ENCODE measurements at regions not wholly inside any gene's neighbourhood (a gene's known extent, or its start where the extent isn't known, plus 50 kb on each side); places are given as distances from the start of the nearest gene placed in this dataset.

GRCh38 chr4:119721878-119722277 lies 93.3 kb upstream of the PDE5A start:
- no peak overlapping the region for H3K27ac ChIP-seq (ENCODE audit: control insufficient read depth, insufficient read depth)
- no peaks in the 10 kb centered on the region for H4K20me1 ChIP-seq (ENCODE audit: control insufficient read depth, insufficient read depth)
- H3K4me1 ChIP-seq (ENCODE audit: control insufficient read depth, insufficient read depth, low read length), result no peaks in the 10 kb centered on the region
- FAIRE-seq (no peak), ATAC-seq (no peak), DNase-seq (ENCODE audit: low read depth, low spot score) (no peak)
- CTCF ChIA-PET, result no interaction called here
- no peak overlapping the region for H3K4me2 ChIP-seq (ENCODE audit: control insufficient read depth, insufficient read depth)
- RAD21 ChIA-PET (ENCODE audit: unreplicated experiment), result no interaction called here
- no peak overlapping the region for H3K9ac ChIP-seq (ENCODE audit: control insufficient read depth, insufficient read depth, low read length)
- POLR2A ChIA-PET, result interaction anchor here (0.6 kb wide), 1 partner anchor 233 kb away, joined by 5 read pairs; no protein-coding TSS in a partner anchor
- no peaks in the 10 kb centered on the region for H3K9me3 ChIP-seq (replicated peaks; ENCODE audit: control insufficient read depth, insufficient read depth, low read length)
- intact Hi-C loops (cut with micrococcal nuclease; ENCODE audit: unreplicated experiment), result no loop called here
- no peaks in the 10 kb centered on the region for H3K27me3 ChIP-seq (replicated peaks in 1 of 2; ENCODE audit: control insufficient read depth in 2 of 2, insufficient read depth in 2 of 2, low read length in 1 of 2)
- WGBS (ENCODE audit: insufficient coverage, insufficient replicate concordance, low lambda C conversion rate, missing lambda C conversion rate), result 100% methylated on average over 1 of the region's 1 CpG
- in situ Hi-C loops (cut with MboI), result no loop called here
- no TSS peak for BruUV-seq (replicated peaks)
- SMC1A ChIA-PET (ENCODE audit: uncharacterized antibody, unreplicated experiment), result no interaction called here
- no peaks in the 10 kb centered on the region for H3K36me3 ChIP-seq (ENCODE audit: control insufficient read depth in 2 of 2, insufficient read depth in 2 of 2, low read length in 1 of 2)
- TF ChIP-seq JUND (IDR thresholded peaks at IDR 0.05; ENCODE audit: low read depth, low read length), result no peak
- TF ChIP-seq GATAD2B (conservative IDR thresholded peaks at IDR 0.05; ENCODE audit: low read depth), result no peak
- no peak for TF ChIP-seq USF1 (IDR thresholded peaks at IDR 0.05; ENCODE audit: borderline replicate concordance, extremely low read length, insufficient read depth, low read depth, low read length)
- TF ChIP-seq SIN3A (IDR thresholded peaks at IDR 0.05; ENCODE audit: low read depth, low read length), result no peak
- TF ChIP-seq KLF5 (IDR thresholded peaks at IDR 0.05; ENCODE audit: partially characterized antibody), result no peak
- TF ChIP-seq ZNF687 (IDR thresholded peaks at IDR 0.05), result no peak
- no peak for TF ChIP-seq E2F8 (IDR thresholded peaks at IDR 0.05; ENCODE audit: low read depth, partially characterized antibody)
- TF ChIP-seq LARP7 (IDR thresholded peaks at IDR 0.05), result no peak
- TF ChIP-seq CREM (IDR thresholded peaks at IDR 0.05; ENCODE audit: low read depth), result no peak
- no peak for TF ChIP-seq PAX5 (IDR thresholded peaks at IDR 0.05; ENCODE audit: borderline replicate concordance, low read depth, low read length)
- TF ChIP-seq BHLHE40 (IDR thresholded peaks at IDR 0.05; ENCODE audit: borderline replicate concordance in 1 of 2, low read depth in 2 of 2, low read length in 1 of 2), result no peak
- no peak for TF ChIP-seq ZBTB33 (IDR thresholded peaks at IDR 0.05)
- no peak for TF ChIP-seq KDM1A (IDR thresholded peaks at IDR 0.05; ENCODE audit: borderline replicate concordance)
- TF ChIP-seq NR2C1 (IDR thresholded peaks at IDR 0.05), result no peak
- no peak overlapping the region for H2AFZ ChIP-seq (ENCODE audit: control insufficient read depth, low read depth, low read length)
- H3K4me3 ChIP-seq, result no peak overlapping the region
- H3K79me2 ChIP-seq (ENCODE audit: control insufficient read depth, insufficient read depth, low read length), result no peaks in the 10 kb centered on the region

All from GM12878 (cell line).